ENCODE measurements at regions not wholly inside any gene's neighbourhood (a gene's known extent, or its start where the extent isn't known, plus 50 kb on each side); places are given as distances from the start of the nearest gene placed in this dataset.

- ATAC-seq (ENCODE audit: low FRiP score), result no peak
- Histone ChIP-seq H3K9me3 (ENCODE audit: control insufficient read depth, low read length) (no peaks in the 10 kb centered on the region), H3K36me3 (ENCODE audit: control insufficient read depth in 1 of 2, insufficient read depth in 2 of 2, low read length in 1 of 2) (no peaks in the 10 kb centered on the region), H3K27me3 (ENCODE audit: control insufficient read depth in 1 of 2, insufficient read depth in 2 of 2, low read length in 1 of 2) (no peaks in the 10 kb centered on the region), H3K27ac (ENCODE audit: low read depth in 1 of 2, low read length in 2 of 2) (no peak overlapping the region), H3K4me1 (ENCODE audit: control insufficient read depth in 1 of 2, insufficient read depth in 2 of 2, low read length in 2 of 2) (no peaks in the 10 kb centered on the region), H3K4me3 (ENCODE audit: low read length in 2 of 2) (no peak overlapping the region)
- WGBS, 2 donors, result 60 to 77% methylated on average over 1 of the region's 1 CpG
- intact Hi-C loops (cut with DNase I), result no loop called here
- no peak for DNase-seq
Measured at GRCh38 chr16:72566174-72566573, 394.2 kb upstream of the PMFBP1 start.

DNA sequence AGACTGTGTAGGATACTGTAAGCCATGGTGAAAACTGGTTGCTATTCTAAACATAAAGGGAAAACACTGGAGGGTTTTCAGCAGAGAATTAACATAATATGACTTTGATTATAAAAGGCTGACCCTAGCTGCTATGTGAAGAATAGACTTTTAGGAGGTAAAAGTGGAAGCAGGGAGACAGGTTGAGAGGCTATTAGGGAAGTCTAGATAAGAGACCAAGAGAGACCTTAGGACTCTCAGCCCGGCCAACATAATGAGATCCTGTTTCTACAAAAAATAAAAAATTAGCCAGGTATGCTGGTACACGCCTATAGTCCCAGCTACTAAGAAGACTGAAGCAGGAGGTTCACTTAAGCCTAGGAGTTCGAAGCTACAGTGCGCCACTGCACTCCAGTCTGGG, 393.2 kb upstream of the PMFBP1 start:
- Histone ChIP-seq H3K9me3 (ENCODE audit: control insufficient read depth, low read length) (no peaks in the 10 kb centered on the region), H3K36me3 (ENCODE audit: control insufficient read depth in 1 of 2, insufficient read depth in 2 of 2, low read length in 1 of 2) (no peaks in the 10 kb centered on the region), H3K27me3 (ENCODE audit: control insufficient read depth in 1 of 2, insufficient read depth in 2 of 2, low read length in 1 of 2) (no peaks in the 10 kb centered on the region), H3K27ac (ENCODE audit: low read depth in 1 of 2, low read length in 2 of 2) (no peak overlapping the region), H3K4me3 (ENCODE audit: low read length in 2 of 2) (no peak overlapping the region), H3K4me1 (ENCODE audit: control insufficient read depth in 1 of 2, insufficient read depth in 2 of 2, low read length in 2 of 2) (no peaks in the 10 kb centered on the region)
- WGBS, 2 donors, result 97 to 99% methylated on average over 4 of the region's 4 CpGs
- intact Hi-C loops (cut with DNase I), result no loop called here
- ATAC-seq (ENCODE audit: low FRiP score), result no peak
- DNase-seq, result no peak

DNA sequence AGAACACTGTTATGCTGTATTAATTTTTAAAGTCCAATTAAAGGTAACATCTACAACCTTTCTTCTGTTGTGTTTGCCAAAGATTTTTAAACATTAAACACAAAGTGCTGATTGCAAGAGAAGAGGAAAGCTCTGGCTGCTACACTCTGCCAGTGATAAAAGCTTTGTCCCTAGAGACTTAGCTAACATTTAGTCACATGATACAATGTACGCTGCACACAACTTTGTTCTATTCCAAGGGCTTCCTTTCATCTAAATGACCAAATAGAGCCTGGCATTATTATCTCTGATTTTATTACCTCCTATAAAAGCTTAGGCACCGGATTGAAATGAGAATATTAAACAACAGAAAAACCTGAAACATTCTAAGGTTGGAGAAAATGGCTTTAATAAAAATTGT, 388.7 kb upstream of the PMFBP1 start:
- no peaks in the 10 kb centered on the region for H3K4me1 ChIP-seq (ENCODE audit: control insufficient read depth in 1 of 2, insufficient read depth in 2 of 2, low read length in 2 of 2)
- no peaks in the 10 kb centered on the region for H3K27me3 ChIP-seq (ENCODE audit: control insufficient read depth in 1 of 2, insufficient read depth in 2 of 2, low read length in 1 of 2)
- intact Hi-C loops (cut with DNase I), result no loop called here
- ATAC-seq (ENCODE audit: low FRiP score) (no peak), DNase-seq (no peak)
- no peak overlapping the region for H3K27ac ChIP-seq (ENCODE audit: low read depth in 1 of 2, low read length in 2 of 2)
- no peak overlapping the region for H3K4me3 ChIP-seq (ENCODE audit: low read length in 2 of 2)
- WGBS, 2 donors, result 8 to 10% methylated on average over 2 of the region's 2 CpGs
- H3K9me3 ChIP-seq (ENCODE audit: control insufficient read depth, low read length), result no peaks in the 10 kb centered on the region
- H3K36me3 ChIP-seq (ENCODE audit: control insufficient read depth in 1 of 2, insufficient read depth in 2 of 2, low read length in 1 of 2), result no peaks in the 10 kb centered on the region

DNA sequence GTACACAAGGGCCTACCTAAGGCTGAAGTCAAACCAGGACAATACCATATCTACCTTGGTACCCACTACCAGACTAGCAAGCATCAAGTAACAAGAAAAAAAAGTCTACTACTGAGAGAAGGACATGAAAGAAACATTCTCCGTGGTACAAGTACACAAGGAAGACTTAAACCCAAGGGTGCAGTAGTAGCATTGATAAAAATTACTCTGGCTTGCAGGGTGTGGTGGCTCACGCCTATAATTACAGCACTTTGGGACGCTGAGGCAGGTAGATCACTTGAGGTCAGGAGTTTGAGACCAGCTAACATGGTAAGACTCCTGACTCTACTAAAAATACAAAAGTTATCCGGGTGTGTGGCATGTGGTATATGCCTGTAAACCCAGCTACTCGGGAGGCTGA, 386.5 kb upstream of the PMFBP1 start:
- Histone ChIP-seq H3K36me3 (ENCODE audit: control insufficient read depth in 1 of 2, insufficient read depth in 2 of 2, low read length in 1 of 2) (no peaks in the 10 kb centered on the region), H3K27ac (ENCODE audit: low read depth in 1 of 2, low read length in 2 of 2) (no peak overlapping the region), H3K4me3 (ENCODE audit: low read length in 2 of 2) (no peak overlapping the region), H3K4me1 (ENCODE audit: control insufficient read depth in 1 of 2, insufficient read depth in 2 of 2, low read length in 2 of 2) (no peaks in the 10 kb centered on the region), H3K9me3 (ENCODE audit: control insufficient read depth, low read length) (no peaks in the 10 kb centered on the region), H3K27me3 (ENCODE audit: control insufficient read depth in 1 of 2, insufficient read depth in 2 of 2, low read length in 1 of 2) (no peaks in the 10 kb centered on the region)
- ATAC-seq (ENCODE audit: low FRiP score), result no peak
- DNase-seq, result no peak
- WGBS, 2 donors, result 91 to 94% methylated on average over 5 of the region's 5 CpGs
- intact Hi-C loops (cut with DNase I), result no loop called here

DNA sequence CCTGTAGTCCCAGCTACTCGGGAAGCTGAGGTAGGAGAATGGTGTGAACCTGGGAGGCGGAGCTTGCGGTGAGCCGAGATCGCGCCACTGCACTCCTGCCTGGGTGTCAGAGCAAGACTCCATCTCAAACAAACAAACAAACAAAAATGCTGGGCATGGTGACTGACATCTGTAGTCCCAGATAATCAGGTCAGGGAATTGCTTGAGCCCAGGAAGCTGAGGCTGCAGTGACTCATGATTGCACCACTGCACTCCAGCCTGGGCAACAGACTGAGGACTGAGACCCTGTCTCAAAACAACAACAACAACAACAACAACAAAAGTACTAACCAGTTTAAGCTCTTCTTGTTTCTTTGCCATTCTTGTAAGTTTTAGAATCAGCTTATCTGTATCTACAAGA, 383.0 kb upstream of the PMFBP1 start:
- no peaks in the 10 kb centered on the region for H3K36me3 ChIP-seq (ENCODE audit: control insufficient read depth in 1 of 2, insufficient read depth in 2 of 2, low read length in 1 of 2)
- no peaks in the 10 kb centered on the region for H3K4me1 ChIP-seq (ENCODE audit: control insufficient read depth in 1 of 2, insufficient read depth in 2 of 2, low read length in 2 of 2)
- no peak for ATAC-seq (ENCODE audit: low FRiP score)
- no peak overlapping the region for H3K4me3 ChIP-seq (ENCODE audit: low read length in 2 of 2)
- no peak overlapping the region for H3K27ac ChIP-seq (ENCODE audit: low read depth in 1 of 2, low read length in 2 of 2)
- intact Hi-C loops (cut with DNase I), result no loop called here
- no peaks in the 10 kb centered on the region for H3K27me3 ChIP-seq (ENCODE audit: control insufficient read depth in 1 of 2, insufficient read depth in 2 of 2, low read length in 1 of 2)
- no peak for DNase-seq
- 93 to 95% methylated on average over 6 of the region's 6 CpGs for WGBS, 2 donors
- H3K9me3 ChIP-seq (ENCODE audit: control insufficient read depth, low read length), result no peaks in the 10 kb centered on the region

DNA sequence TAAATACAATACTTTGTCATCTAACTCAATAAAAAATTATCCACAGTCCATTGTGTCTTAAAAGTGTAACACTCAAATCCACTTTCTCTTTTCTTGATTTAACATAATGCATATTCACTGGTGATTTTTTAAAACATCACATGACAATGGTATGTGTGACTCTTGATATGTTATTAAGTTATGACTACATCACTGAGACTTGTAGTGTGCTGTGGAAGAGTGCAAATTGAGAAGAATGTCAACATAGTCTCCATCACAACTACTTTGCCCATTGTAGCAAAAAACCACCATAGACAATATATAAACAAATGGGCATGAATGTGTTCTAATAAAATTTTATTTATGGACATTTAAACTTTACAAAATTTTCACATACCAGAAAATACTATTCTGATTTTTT, 380.7 kb upstream of the PMFBP1 start:
- H3K27ac ChIP-seq (ENCODE audit: low read depth in 1 of 2, low read length in 2 of 2), result no peak overlapping the region
- intact Hi-C loops (cut with DNase I), result no loop called here
- no peak overlapping the region for H3K4me3 ChIP-seq (ENCODE audit: low read length in 2 of 2)
- no peaks in the 10 kb centered on the region for H3K4me1 ChIP-seq (ENCODE audit: control insufficient read depth in 1 of 2, insufficient read depth in 2 of 2, low read length in 2 of 2)
- no peaks in the 10 kb centered on the region for H3K9me3 ChIP-seq (ENCODE audit: control insufficient read depth, low read length)
- no peak for ATAC-seq (ENCODE audit: low FRiP score)
- H3K36me3 ChIP-seq (ENCODE audit: control insufficient read depth in 1 of 2, insufficient read depth in 2 of 2, low read length in 1 of 2), result no peaks in the 10 kb centered on the region
- no peak for DNase-seq
- no peaks in the 10 kb centered on the region for H3K27me3 ChIP-seq (ENCODE audit: control insufficient read depth in 1 of 2, insufficient read depth in 2 of 2, low read length in 1 of 2)

DNA sequence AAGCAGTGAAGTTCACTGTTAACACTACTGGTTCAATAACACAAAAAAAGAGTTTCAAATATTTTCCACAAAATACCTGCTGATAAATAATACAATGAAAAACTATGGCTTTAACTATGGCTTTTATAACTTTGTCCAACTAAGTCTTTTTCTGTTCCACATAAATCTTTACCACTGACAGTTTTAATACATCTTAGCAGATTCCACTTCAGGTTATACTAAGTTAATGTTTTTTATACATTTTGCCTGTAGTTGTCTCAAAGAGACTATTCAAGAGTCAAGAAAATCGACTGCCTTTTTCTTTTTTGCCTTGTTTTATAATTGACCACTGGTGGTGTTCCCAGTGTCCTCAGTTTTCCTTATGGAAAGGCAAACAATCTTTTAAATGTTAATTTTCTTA, 379.7 kb upstream of the PMFBP1 start:
- WGBS, 2 donors, result 84 to 93% methylated on average over 1 of the region's 1 CpG
- no peak for ATAC-seq (ENCODE audit: low FRiP score)
- no peaks in the 10 kb centered on the region for H3K36me3 ChIP-seq (ENCODE audit: control insufficient read depth in 1 of 2, insufficient read depth in 2 of 2, low read length in 1 of 2)
- intact Hi-C loops (cut with DNase I), result no loop called here
- no peaks in the 10 kb centered on the region for H3K27me3 ChIP-seq (ENCODE audit: control insufficient read depth in 1 of 2, insufficient read depth in 2 of 2, low read length in 1 of 2)
- no peak overlapping the region for H3K4me3 ChIP-seq (ENCODE audit: low read length in 2 of 2)
- no peaks in the 10 kb centered on the region for H3K4me1 ChIP-seq (ENCODE audit: control insufficient read depth in 1 of 2, insufficient read depth in 2 of 2, low read length in 2 of 2)
- H3K27ac ChIP-seq (ENCODE audit: low read depth in 1 of 2, low read length in 2 of 2), result no peak overlapping the region
- no peak for DNase-seq
- H3K9me3 ChIP-seq (ENCODE audit: control insufficient read depth, low read length), result no peaks in the 10 kb centered on the region

GRCh38 chr16:72549878-72550277, 377.9 kb upstream of the PMFBP1 start:
- DNase-seq, result no peak
- intact Hi-C loops (cut with DNase I), result no loop called here
- WGBS, 2 donors, result 93 to 97% methylated on average over 2 of the region's 2 CpGs
- Histone ChIP-seq H3K27ac (ENCODE audit: low read depth in 1 of 2, low read length in 2 of 2) (no peak overlapping the region), H3K4me3 (ENCODE audit: low read length in 2 of 2) (no peak overlapping the region), H3K9me3 (ENCODE audit: control insufficient read depth, low read length) (no peaks in the 10 kb centered on the region), H3K36me3 (ENCODE audit: control insufficient read depth in 1 of 2, insufficient read depth in 2 of 2, low read length in 1 of 2) (no peaks in the 10 kb centered on the region), H3K4me1 (ENCODE audit: control insufficient read depth in 1 of 2, insufficient read depth in 2 of 2, low read length in 2 of 2) (no peaks in the 10 kb centered on the region), H3K27me3 (ENCODE audit: control insufficient read depth in 1 of 2, insufficient read depth in 2 of 2, low read length in 1 of 2) (no peaks in the 10 kb centered on the region)
- no peak for ATAC-seq (ENCODE audit: low FRiP score)

DNA sequence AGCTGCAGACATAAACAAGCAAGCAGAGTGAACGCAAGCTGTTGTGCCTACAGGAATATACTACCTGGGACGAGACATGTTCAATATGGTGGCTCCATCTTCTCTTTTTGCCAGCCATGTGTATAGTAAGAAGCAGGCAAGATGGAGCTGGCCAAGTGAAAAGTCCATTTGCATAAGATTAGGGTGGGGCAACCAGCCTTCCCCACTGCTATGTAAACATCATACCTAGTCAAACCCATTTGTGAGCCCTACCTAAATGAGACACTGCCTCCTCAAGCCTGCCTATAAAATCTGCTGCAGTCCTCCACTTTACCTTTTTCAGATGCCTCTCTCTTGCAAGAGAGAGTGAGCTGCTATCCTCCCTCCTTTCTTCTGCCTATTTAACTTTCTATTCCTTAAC, 370.1 kb upstream of the PMFBP1 start:
- ATAC-seq (ENCODE audit: low FRiP score) (no peak), DNase-seq (no peak)
- H3K27ac ChIP-seq (ENCODE audit: low read depth in 1 of 2, low read length in 2 of 2), result no peak overlapping the region
- no peaks in the 10 kb centered on the region for H3K27me3 ChIP-seq (ENCODE audit: control insufficient read depth in 1 of 2, insufficient read depth in 2 of 2, low read length in 1 of 2)
- no peaks in the 10 kb centered on the region for H3K36me3 ChIP-seq (ENCODE audit: control insufficient read depth in 1 of 2, insufficient read depth in 2 of 2, low read length in 1 of 2)
- intact Hi-C loops (cut with DNase I), result no loop called here
- no peaks in the 10 kb centered on the region for H3K4me1 ChIP-seq (ENCODE audit: control insufficient read depth in 1 of 2, insufficient read depth in 2 of 2, low read length in 2 of 2)
- no peak overlapping the region for H3K4me3 ChIP-seq (ENCODE audit: low read length in 2 of 2)
- H3K9me3 ChIP-seq (ENCODE audit: control insufficient read depth, low read length), result no peaks in the 10 kb centered on the region
- 97 to 100% methylated on average over 2 of the region's 2 CpGs for WGBS, 2 donors

DNA sequence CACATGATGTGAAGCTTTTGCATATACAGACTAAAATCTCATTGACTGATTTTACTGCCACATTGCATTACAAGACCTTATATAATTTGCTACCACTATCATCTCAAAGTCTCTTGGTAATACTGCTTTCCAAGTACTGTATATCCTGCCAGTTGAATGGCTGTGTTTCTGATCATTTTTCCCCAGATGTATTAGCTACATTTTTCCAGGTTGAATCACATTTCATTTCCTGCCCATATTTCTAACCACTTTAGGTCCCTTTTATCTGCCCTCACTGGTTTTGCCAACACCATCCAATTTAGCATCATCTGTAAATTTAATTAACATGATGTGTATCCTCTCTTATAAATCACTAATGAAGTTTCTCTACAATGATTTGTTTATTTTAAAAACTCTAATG, 365.7 kb upstream of the PMFBP1 start:
- H3K27me3 ChIP-seq (ENCODE audit: control insufficient read depth in 1 of 2, insufficient read depth in 2 of 2, low read length in 1 of 2), result no peaks in the 10 kb centered on the region
- no peak for ATAC-seq (ENCODE audit: low FRiP score)
- intact Hi-C loops (cut with DNase I), result no loop called here
- H3K4me3 ChIP-seq (ENCODE audit: low read length in 2 of 2), result no peak overlapping the region
- H3K4me1 ChIP-seq (ENCODE audit: control insufficient read depth in 1 of 2, insufficient read depth in 2 of 2, low read length in 2 of 2), result no peaks in the 10 kb centered on the region
- DNase-seq, result no peak
- H3K27ac ChIP-seq (ENCODE audit: low read depth in 1 of 2, low read length in 2 of 2), result no peak overlapping the region
- H3K9me3 ChIP-seq (ENCODE audit: control insufficient read depth, low read length), result no peaks in the 10 kb centered on the region
- no peaks in the 10 kb centered on the region for H3K36me3 ChIP-seq (ENCODE audit: control insufficient read depth in 1 of 2, insufficient read depth in 2 of 2, low read length in 1 of 2)

Measured in aorta (tissue), 5 donors.